ENCODE measurements at regions not wholly inside any gene's neighbourhood (a gene's known extent, or its start where the extent isn't known, plus 50 kb on each side); places are given as distances from the start of the nearest gene placed in this dataset.

DNA sequence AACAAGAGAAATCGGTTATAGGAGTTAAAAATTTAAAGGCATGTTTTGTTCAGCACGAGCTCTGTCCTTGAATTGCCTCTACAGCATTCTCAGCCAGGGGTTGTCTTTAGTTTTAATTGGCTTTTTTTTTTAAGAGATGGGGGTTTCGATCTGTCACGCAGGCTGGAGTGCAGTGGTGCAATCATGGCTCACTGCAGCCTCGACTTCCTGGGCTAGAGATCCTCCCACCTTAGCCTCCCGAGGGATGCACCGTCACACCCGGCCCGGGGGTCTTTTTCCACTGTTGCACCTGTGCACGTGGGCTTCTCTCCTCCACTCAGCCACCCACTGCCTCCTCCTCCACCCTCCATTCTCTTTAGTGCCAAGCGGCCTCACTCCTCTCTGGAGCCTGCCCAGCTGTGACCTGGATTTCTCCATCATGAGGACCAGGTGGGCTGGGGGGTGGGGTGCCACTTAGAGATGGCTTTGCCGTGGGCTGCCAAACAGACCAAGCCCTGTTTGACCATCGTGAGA, 106.8 kb upstream of the SEC14L1 start:
- TF ChIP-seq, protein P1, sequence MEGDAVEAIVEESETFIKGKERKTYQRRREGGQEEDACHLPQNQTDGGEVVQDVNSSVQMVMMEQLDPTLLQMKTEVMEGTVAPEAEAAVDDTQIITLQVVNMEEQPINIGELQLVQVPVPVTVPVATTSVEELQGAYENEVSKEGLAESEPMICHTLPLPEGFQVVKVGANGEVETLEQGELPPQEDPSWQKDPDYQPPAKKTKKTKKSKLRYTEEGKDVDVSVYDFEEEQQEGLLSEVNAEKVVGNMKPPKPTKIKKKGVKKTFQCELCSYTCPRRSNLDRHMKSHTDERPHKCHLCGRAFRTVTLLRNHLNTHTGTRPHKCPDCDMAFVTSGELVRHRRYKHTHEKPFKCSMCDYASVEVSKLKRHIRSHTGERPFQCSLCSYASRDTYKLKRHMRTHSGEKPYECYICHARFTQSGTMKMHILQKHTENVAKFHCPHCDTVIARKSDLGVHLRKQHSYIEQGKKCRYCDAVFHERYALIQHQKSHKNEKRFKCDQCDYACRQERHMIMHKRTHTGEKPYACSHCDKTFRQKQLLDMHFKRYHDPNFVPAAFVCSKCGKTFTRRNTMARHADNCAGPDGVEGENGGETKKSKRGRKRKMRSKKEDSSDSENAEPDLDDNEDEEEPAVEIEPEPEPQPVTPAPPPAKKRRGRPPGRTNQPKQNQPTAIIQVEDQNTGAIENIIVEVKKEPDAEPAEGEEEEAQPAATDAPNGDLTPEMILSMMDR (IDR thresholded peaks at IDR 0.05), result no peak
- TF ChIP-seq ZFX (IDR thresholded peaks at IDR 0.05; ENCODE audit: borderline replicate concordance), result no peak

Data from 22Rv1 (cell line).